ENCODE measurements at regions not wholly inside any gene's neighbourhood (a gene's known extent, or its start where the extent isn't known, plus 50 kb on each side); places are given as distances from the start of the nearest gene placed in this dataset.

DNA sequence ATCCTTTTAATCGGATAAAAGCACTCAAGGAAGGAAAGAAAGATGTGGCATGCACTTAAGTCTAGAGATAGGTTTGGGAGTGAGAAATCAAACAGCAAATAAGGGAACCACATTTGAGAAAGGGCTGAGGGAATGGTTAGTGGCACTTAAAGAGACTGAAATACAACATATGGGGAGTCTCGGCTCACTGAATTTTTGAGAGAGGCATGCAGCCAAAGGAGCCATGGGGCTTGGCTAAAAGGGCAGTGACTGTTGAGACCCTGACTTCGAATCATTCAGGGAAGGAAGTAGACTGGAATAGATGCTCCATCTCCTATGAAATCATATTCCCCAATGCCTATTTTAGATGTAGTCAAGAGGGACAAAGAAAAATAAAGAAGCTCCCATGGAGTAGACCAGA, 58.3 kb upstream of the HAO2 start:
- no peak for DNase-seq

DNA sequence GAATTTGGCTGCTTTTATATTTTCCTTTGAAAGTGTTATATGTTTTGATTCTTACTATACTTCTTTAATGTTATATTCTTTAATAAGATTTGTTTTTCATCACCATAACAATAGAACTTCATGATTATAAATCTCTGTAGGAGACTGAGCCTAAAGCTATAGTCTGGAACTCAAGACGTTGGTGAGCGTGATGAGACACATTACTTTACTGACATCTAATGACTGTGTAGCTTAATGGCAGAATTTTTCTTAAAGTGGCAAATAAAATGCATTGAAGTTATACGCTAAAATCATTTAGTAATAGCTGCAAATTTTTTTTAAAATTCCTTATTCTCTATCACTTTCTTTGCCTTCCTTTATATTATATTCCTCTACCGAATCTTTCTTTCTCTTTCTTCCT, 56.1 kb upstream of the HAO2 start:
- DNase-seq: no peak

DNA sequence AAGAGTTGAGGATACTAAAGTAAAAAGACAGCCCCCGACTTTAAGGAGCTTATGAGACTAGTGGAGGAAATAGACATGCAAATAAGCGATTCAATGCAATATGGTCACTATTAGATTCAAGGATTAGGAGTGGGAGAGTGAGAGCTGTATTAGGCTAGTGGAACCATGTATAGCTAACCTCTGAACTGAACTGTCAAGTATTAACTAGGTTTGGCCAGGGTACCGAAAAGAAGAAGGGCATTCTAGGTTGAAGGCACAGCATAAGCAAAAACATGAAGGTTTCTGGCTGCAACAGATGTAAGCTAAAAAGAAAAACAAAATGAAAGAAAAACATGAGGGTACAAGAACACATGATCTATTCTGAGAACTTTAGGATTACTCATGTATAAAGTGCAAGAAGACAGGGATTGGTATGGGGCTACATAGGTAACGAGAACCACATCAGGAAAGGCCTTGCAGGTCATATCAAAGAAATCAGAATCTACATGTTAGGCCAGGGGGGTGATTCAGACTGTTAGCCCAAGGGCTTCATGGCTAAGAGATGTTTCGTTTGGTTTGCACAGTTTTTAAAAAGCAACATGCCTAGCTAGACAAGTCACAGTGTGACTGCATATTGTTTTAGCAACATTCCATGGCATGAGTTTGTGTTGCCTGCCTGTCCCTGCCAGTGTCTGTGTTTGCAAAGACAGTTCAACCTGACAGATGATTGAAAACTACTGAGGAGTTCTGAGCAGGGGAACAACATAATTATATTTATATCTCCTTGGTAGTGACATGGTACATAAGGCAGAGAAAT, 54.4 kb upstream of the HAO2 start:
- no peak for DNase-seq

DNA sequence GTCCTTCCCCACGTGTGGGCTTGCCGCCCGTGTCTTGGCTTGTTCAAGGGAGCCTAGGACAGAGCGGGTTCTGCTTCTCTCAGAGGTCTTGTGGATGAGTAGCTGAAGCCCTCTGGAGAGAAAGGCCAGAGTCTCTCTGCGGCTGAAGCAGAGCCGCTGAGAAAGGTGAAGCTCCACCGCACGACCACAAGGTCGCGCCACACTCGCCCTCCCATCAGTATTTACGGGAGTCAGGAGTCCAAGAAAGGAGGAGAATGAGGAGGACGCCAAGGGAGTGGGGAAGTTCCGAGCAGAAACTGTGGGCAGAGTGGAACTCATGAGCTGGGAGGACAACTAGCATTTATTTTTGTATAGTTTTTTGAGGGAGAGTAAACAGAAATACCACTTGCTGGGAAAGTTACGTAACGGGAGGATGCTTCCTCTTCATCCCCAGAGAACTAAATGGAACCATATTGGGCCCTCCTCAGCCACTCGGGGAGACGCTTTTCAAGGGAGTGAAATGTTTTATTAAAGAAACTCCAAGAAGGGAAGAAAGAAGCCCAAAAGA, 51.6 kb upstream of the HAO2 start:
- no peak for DNase-seq

DNA sequence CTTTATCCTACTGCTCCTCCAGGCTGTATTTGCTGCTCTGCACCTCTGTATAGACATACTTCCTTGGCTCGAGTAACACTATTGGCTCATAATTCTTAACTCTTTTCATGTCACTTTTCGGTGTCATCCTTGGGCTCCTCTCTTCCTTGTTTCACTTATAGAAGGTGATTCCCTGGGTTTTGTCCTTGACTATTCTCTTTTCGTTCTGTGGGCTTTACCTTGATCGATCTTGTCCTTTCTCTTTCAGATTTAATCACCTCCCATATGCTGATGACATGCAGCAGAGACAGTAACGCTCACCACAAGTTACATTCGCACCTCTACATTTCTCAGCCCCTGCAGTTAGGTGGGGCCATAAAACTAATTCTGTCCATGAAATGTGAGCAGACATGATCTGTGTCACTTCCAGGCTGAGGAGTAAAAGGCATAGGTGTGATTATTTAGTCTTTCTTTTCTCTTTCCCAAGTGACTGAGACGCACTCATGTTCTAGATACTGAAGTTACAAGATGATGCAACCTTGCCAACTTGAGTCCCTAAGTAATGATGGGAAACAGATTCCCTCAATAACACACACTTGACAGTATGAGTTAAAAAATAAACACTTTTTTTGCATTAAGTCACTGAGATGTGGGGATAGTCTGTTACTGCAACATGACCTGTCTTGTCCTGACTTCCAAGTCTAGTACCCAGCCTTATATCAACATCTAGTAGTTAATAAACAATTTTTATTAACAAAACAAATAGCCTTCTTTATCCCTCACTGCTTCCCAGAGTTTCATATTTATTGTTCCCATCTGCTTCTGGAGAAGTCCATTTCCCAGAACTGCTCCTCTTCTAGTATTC, 49.9 kb upstream of the HAO2 start:
- no peak for DNase-seq
